Adrenal gland (tissue), 9 donors: ENCODE measurements at regions not wholly inside any gene's neighbourhood (a gene's known extent, or its start where the extent isn't known, plus 50 kb on each side); places are given as distances from the start of the nearest gene placed in this dataset.
A peak's percentile ranks its signal among the peaks of the same experiment; 100 is the strongest.

Experiments used
- DNase-seq, 7 donors: peaks; one replicate each; pipeline ENCODE4 v3.0.0-alpha.2; 2019 to 2020
- H3K27ac ChIP-seq, 5 donors: fragments of 200-600 bp; sonication (generic) in 4 of 5; 1 replicate in 3 of 5; 2 replicates in 2 of 5; pipeline versions ENCODE4 v1.5.1 to v1.8.0; 2016 to 2020; ENCODE audit warnings: mild to moderate bottlenecking in 1 of 5
- H3K27me3 ChIP-seq: fragments of 200-600 bp; 2 replicates; pipeline ENCODE4 v1.8.0; 2021
- H3K36me3 ChIP-seq, 2 donors: fragments of 200-600 bp; replicated peaks in 1 of 2; 1 replicate in 1 of 2; 2 replicates in 1 of 2; pipeline versions ENCODE4 v1.5.1 to v1.8.0; 2018 to 2022
- H3K4me1 ChIP-seq, 2 donors: fragments of 200-600 bp; replicated peaks in 1 of 2; 1 replicate in 1 of 2; 2 replicates in 1 of 2; pipeline versions ENCODE4 v1.5.1 to v1.8.0; 2018 to 2021
- H3K4me3 ChIP-seq, 4 donors: fragments of 200-600 bp; sonication (generic) in 3 of 4; one replicate each; pipeline ENCODE4 v1.5.1; 2016 to 2018
- H3K9me3 ChIP-seq, 3 donors: fragments of 200-600 bp; sonication (generic) in 1 of 3; replicated peaks in 1 of 3; 1 replicate in 2 of 3; 2 replicates in 1 of 3; pipeline versions ENCODE4 v1.5.1 to v1.8.0; 2016 to 2021
- POLR2A ChIP-seq, 2 donors: fragments of 450-650 bp; IDR thresholded peaks; one replicate each; pipeline ENCODE4 v1.6.1; 2017; ENCODE audit warnings: antibody characterized with exemption in 2 of 2, mild to moderate bottlenecking in 2 of 2, moderate library complexity in 1 of 2
- WGBS, 4 donors: extraction: QIAGEN DNeasy Blood & Tissue Kit in 2 of 4; methylation state at CpG; one replicate each; pipeline versions ENCODE4 v1.1.5 to v1.1.7; 2013 to 2017; 5-methylcytosine and 5-hydroxymethylcytosine counted together
- intact Hi-C, 2 donors: fragments of 100-400 bp; cut with DNase I; formaldehyde crosslinking; loops; one replicate each; pipeline versions ENCODE4 v1.14.1 to v1.15.0; 2022 to 2023
- TF ChIP-seq, protein P1 (sequence below), 6 experiments: fragments of 450-650 bp in 4 of 6; fragments of 200-600 bp in 2 of 6; sonication (generic) in 1 of 6; IDR thresholded peaks; 1 replicate in 5 of 6; 2 replicates in 1 of 6; pipeline versions ENCODE4 v1.5.1 to v1.8.0; 2016 to 2021; ENCODE audit warnings: antibody characterized with exemption in 6 of 6, mild to moderate bottlenecking in 2 of 6, moderate library complexity in 1 of 6
- donor health status: healthy with polysubstance abuse.
- donor health status: Bipolar disorder and iron deficiency.
- donor health status: DM: yes; HTN: yes; CAD: no.
- donor health status: DM: no; HTN: no; CAD: no.
- donor health status: DM: no; HTN: no; CAD: no.

- intact Hi-C loops: no loop called here
- 88 to 96% (median 92%) methylated on average over 2 of the region's 2 CpGs for WGBS, 4 donors
Observed at GRCh38 chr3:148369381-148369780, 328.3 kb upstream of the AGTR1 start.

DNA sequence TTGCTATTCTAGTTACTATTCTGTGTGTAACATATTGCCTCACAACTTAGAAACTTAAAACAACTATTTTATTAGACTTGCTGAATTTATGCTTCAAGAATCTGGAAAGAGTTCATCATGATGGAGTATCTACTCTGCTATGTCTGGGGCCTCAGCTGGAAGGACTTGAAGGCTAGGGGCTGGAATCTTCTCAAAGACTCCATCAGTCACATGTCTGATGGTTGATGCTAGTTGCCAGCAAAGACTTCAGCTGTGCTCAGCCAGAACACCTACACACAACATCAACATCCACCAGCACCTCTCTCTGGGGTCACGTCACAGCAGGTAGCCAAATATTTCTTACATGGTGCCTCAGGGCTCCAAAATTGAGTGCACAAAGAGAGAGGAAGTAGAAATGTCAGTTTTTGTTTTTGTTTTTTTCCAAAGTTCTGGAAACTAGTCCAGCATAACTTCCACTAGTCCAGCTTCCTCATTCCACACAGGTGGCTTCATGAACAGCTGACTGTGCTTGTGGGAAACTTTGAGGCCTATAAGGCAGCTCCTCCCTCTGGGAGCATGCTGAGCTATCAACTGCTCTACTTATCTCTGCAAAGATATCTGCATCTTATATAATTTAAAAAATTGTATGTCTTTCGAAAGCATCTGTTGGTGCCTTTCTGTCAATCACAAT, 325.4 kb upstream of the AGTR1 start:
- no peak for TF ChIP-seq POLR2A (IDR thresholded peaks at IDR 0.05)
- TF ChIP-seq, protein P1, sequence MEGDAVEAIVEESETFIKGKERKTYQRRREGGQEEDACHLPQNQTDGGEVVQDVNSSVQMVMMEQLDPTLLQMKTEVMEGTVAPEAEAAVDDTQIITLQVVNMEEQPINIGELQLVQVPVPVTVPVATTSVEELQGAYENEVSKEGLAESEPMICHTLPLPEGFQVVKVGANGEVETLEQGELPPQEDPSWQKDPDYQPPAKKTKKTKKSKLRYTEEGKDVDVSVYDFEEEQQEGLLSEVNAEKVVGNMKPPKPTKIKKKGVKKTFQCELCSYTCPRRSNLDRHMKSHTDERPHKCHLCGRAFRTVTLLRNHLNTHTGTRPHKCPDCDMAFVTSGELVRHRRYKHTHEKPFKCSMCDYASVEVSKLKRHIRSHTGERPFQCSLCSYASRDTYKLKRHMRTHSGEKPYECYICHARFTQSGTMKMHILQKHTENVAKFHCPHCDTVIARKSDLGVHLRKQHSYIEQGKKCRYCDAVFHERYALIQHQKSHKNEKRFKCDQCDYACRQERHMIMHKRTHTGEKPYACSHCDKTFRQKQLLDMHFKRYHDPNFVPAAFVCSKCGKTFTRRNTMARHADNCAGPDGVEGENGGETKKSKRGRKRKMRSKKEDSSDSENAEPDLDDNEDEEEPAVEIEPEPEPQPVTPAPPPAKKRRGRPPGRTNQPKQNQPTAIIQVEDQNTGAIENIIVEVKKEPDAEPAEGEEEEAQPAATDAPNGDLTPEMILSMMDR (IDR thresholded peaks at IDR 0.05): no peak
- intact Hi-C loops: no loop called here

More at GRCh38 chr3:148369381-148369780, 328.3 kb upstream of the AGTR1 start:
- no peak overlapping the region for H3K4me3 ChIP-seq
- H3K27ac ChIP-seq: no peak overlapping the region
- H3K9me3 ChIP-seq: no peaks in the 10 kb centered on the region
- H3K36me3 ChIP-seq: no peaks in the 10 kb centered on the region
- no peak for DNase-seq
- no peak for TF ChIP-seq POLR2A (IDR thresholded peaks at IDR 0.05)
- TF ChIP-seq, protein P1 (IDR thresholded peaks at IDR 0.05): no peak
- H3K4me1 ChIP-seq: no peaks in the 10 kb centered on the region
- no peaks in the 10 kb centered on the region for H3K27me3 ChIP-seq

DNA sequence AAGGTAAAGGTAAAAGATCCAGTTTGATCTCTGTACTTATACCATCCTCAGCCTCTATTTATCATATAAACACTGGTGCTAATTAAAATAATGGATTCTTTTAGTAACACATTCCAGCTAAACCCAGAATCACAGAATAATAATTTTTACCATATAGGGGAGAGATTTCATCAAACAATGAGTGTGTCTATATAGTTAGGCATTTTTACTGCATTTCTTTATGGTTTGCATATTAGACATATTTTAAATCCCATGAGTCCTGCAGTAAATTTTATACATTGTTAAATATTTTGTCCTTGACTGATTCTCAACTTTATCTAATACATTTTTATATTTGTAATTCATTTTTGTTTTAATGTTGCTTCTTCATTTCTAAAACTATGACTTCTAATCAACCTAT, 323.7 kb upstream of the AGTR1 start:
- H3K4me1 ChIP-seq: no peaks in the 10 kb centered on the region
- TF ChIP-seq POLR2A (IDR thresholded peaks at IDR 0.05): no peak
- TF ChIP-seq, protein P1 (IDR thresholded peaks at IDR 0.05): no peak
- no peaks in the 10 kb centered on the region for H3K9me3 ChIP-seq
- no peaks in the 10 kb centered on the region for H3K27me3 ChIP-seq
- no peak overlapping the region for H3K4me3 ChIP-seq
- intact Hi-C loops: no loop called here
- no peaks in the 10 kb centered on the region for H3K36me3 ChIP-seq
- H3K27ac ChIP-seq: no peak overlapping the region
- no peak for DNase-seq

More for the DNA sequence above, 325.4 kb upstream of the AGTR1 start:
- no peak overlapping the region for H3K4me3 ChIP-seq
- no peaks in the 10 kb centered on the region for H3K36me3 ChIP-seq
- H3K9me3 ChIP-seq: no peaks in the 10 kb centered on the region
- 88 to 100% (median 96%) methylated on average over 2 of the region's 2 CpGs for WGBS, 4 donors
- H3K27me3 ChIP-seq: no peaks in the 10 kb centered on the region
- no peak overlapping the region for H3K27ac ChIP-seq
- no peak for DNase-seq
- H3K4me1 ChIP-seq: no peaks in the 10 kb centered on the region

DNA sequence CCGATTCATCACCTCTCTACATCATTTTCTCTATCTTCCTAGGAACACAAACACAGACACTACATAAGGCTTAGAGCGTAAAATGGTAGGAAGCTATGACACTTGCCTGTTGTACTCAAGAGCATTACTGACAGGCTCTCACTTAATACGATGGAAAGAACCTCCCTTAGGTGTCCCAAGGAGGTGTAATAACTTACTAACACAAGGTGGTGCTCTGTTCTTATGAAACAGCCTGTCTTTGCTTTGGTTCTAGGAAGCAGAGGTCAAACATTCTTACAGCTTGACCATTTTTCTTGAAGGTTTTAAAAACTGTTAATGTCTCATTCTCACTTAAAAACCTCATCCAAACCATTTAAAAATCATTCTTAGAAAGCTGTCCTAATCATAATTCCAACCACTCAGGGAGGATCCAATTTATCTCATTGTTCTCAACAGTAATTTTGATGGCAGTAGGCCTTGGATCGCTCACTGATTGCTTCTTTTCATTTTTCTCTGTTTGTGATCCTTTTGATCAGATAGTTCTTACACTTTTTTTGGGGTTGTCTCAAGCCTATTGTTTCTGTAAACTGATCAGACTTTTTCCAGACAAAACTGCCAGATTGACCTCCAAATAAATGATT, 317.8 kb upstream of the AGTR1 start:
- Histone ChIP-seq H3K4me1 (no peaks in the 10 kb centered on the region), H3K27ac (no peak overlapping the region), H3K4me3 (no peak overlapping the region), H3K9me3 (peaks cover 0 to 1% (median 0%) of the 10 kb centered on the region in 3 donors), H3K27me3 (no peaks in the 10 kb centered on the region), H3K36me3 (no peaks in the 10 kb centered on the region)
- no peak for TF ChIP-seq POLR2A (IDR thresholded peaks at IDR 0.05)
- TF ChIP-seq, protein P1 (IDR thresholded peaks at IDR 0.05): peak; percentile 12 to 66 (median 59)
- 63 to 67% (median 65%) methylated on average over 4 of the region's 4 CpGs for WGBS, 4 donors
- intact Hi-C loops: loop anchor here in 1 of 2 donors (5.0 to 10.0 kb wide), 2 partner anchors 355 to 562 kb away; no protein-coding TSS in a partner anchor
- DNase-seq: no peak
